HFF-Myc (cell line): ENCODE measurements at regions not wholly inside any gene's neighbourhood (a gene's known extent, or its start where the extent isn't known, plus 50 kb on each side); places are given as distances from the start of the nearest gene placed in this dataset.
"Not testable (repeated sequence)": the region's sequence is repeated elsewhere in the genome, so short reads cannot be mapped to it uniquely, and the experiment has no call there.

Experiments
- DNase-seq: peaks from one replicate; pipeline ENCODE4 v3.0.0-alpha.2; 2011; ENCODE audit warnings: low read depth; ENCODE audit errors: extremely low read depth
- H3K4me3 ChIP-seq: replicated peaks from 2 replicates; pipeline ENCODE4 v1.5.1; 2011; ENCODE audit warnings: low read depth, mild to moderate bottlenecking, control low read depth, low read length
- CTCF ChIP-seq: IDR thresholded peaks from 2 replicates; pipeline ENCODE4 v1.5.1; 2012; ENCODE audit warnings: mild to moderate bottlenecking, low read depth, low read length, control low read depth; ENCODE audit errors: missing control alignments

- H3K4me3 ChIP-seq = no peak overlapping the region
- no peak for TF ChIP-seq CTCF
- no peak for DNase-seq
Measured at GRCh38 chr14:88981948-88982347, 157.5 kb downstream of the TTC8 start.

GRCh38 chr14:88983755-88984154 is 159.3 kb downstream of the TTC8 start:
- DNase-seq = peak; percentile 79
- H3K4me3 ChIP-seq = no peak overlapping the region
- no peak for TF ChIP-seq CTCF

GRCh38 chr14:88985654-88986053 is 161.2 kb downstream of the TTC8 start:
- no peak for TF ChIP-seq CTCF
- no peak overlapping the region for H3K4me3 ChIP-seq
- peak; percentile 46 for DNase-seq

- DNase-seq = peak; percentile 89
- no peak for TF ChIP-seq CTCF
Measured at GRCh38 chr14:88986146-88986841, 161.8 kb downstream of the TTC8 start.

GRCh38 chr14:88986908-88987307 is 162.5 kb downstream of the TTC8 start:
- H3K4me3 ChIP-seq, DNase-seq: not testable (repeated sequence)

More at GRCh38 chr14:88986146-88986841, 161.8 kb downstream of the TTC8 start:
- no peak overlapping the region for H3K4me3 ChIP-seq

GRCh38 chr14:88987516-88987915 is 163.1 kb downstream of the TTC8 start:
- H3K4me3 ChIP-seq = no peak overlapping the region
- DNase-seq = no peak
- no peak for TF ChIP-seq CTCF

- H3K4me3 ChIP-seq = no peak overlapping the region
- no peak for TF ChIP-seq CTCF
- no peak for DNase-seq
Measured at GRCh38 chr14:88989911-88990310, 165.5 kb downstream of the TTC8 start.
